SU-DHL-6 (cell line): ENCODE measurements at regions not wholly inside any gene's neighbourhood (a gene's known extent, or its start where the extent isn't known, plus 50 kb on each side); places are given as distances from the start of the nearest gene placed in this dataset.

Experiments used
- H2AFZ ChIP-seq: fragments of 200-600 bp; sonication (generic); 2 replicates; pipeline ENCODE4 v1.6.1; 2014; ENCODE audit warnings: low read depth, mild to moderate bottlenecking, moderate library complexity, mixed read lengths, antibody characterized with exemption, low read length; ENCODE audit not compliant: severe bottlenecking
- H3F3A ChIP-seq: fragments of 200-600 bp; shearing (Covaris generic); 2 replicates; pipeline ENCODE4 v1.6.0; 2016; ENCODE audit warnings: antibody characterized with exemption, mild to moderate bottlenecking; ENCODE audit not compliant: insufficient read depth
- H3K27ac ChIP-seq: fragments of 200-600 bp; sonication (generic); 2 replicates; pipeline ENCODE4 v1.5.1; 2016; ENCODE audit warnings: low read depth, mild to moderate bottlenecking, low read length, moderate library complexity, mixed read lengths
- H3K27me3 ChIP-seq: fragments of 200-600 bp; sonication (generic), shearing (Covaris generic); 2 replicates; pipeline ENCODE4 v1.6.0; 2014; ENCODE audit warnings: mild to moderate bottlenecking, low read length
- H3K36me3 ChIP-seq: fragments of 200-600 bp; sonication (generic); 2 replicates; pipeline ENCODE4 v1.6.1; 2014; ENCODE audit warnings: mild to moderate bottlenecking, low read length, mixed read lengths
- H3K4me2 ChIP-seq: fragments of 300-600, 200-600 bp; shearing (Covaris generic), sonication (generic); 2 replicates; pipeline ENCODE4 v1.6.0; 2014; ENCODE audit warnings: low read length, low read depth, mild to moderate bottlenecking; ENCODE audit not compliant: poor library complexity, severe bottlenecking
- H3K4me3 ChIP-seq: fragments of 200-600 bp; sonication (generic); 2 replicates; pipeline ENCODE4 v1.5.1; 2014; ENCODE audit warnings: antibody characterized with exemption, low read length, mild to moderate bottlenecking, mixed read lengths; ENCODE audit not compliant: insufficient read depth, poor library complexity, severe bottlenecking
- H3K79me2 ChIP-seq: fragments of 200-600 bp; sonication (generic); 2 replicates; pipeline ENCODE4 v1.6.1; 2014; ENCODE audit warnings: mild to moderate bottlenecking, low read length, moderate library complexity; ENCODE audit not compliant: insufficient read depth
- H3K9ac ChIP-seq: fragments of 200-600 bp; sonication (generic); 2 replicates; pipeline ENCODE4 v1.7.0; 2014; ENCODE audit warnings: mild to moderate bottlenecking, low read length
- H3K9me2 ChIP-seq: fragments of 200-600 bp; sonication (generic); replicated peaks from 2 replicates; pipeline ENCODE4 v1.6.1; 2014; ENCODE audit warnings: low read length; ENCODE audit not compliant: insufficient read depth
- H3K9me3 ChIP-seq: fragments of 200-600 bp; sonication (generic); 2 replicates; pipeline ENCODE4 v1.6.1; 2014; ENCODE audit warnings: low read length, mixed read lengths; ENCODE audit not compliant: insufficient read depth
- H4K20me1 ChIP-seq: fragments of 200-600 bp; sonication (generic); 2 replicates; pipeline ENCODE4 v1.6.1; 2014; ENCODE audit warnings: low read depth, mild to moderate bottlenecking, antibody characterized with exemption, low read length, moderate library complexity, mixed read lengths
- CTCF ChIP-seq: fragments of 200-600 bp; sonication (generic); IDR thresholded peaks from one replicate; pipeline ENCODE4 v1.5.1; 2017; ENCODE audit warnings: antibody characterized with exemption, mild to moderate bottlenecking, low read length, moderate library complexity; ENCODE audit not compliant: insufficient read depth, poor library complexity, severe bottlenecking
- EZH2phosphoT487 ChIP-seq: fragments of 200-600 bp; sonication (generic), shearing (Covaris generic); conservative IDR thresholded peaks from 2 replicates; pipeline ENCODE4 v1.6.1; 2018; ENCODE audit warnings: mild to moderate bottlenecking, antibody characterized with exemption, low read length, moderate library complexity, mixed read lengths

- Histone ChIP-seq H3K4me2 (no peak overlapping the region), H4K20me1 (no peaks in the 10 kb centered on the region), H3K9me3 (no peaks in the 10 kb centered on the region), H3K27ac (no peak overlapping the region), H3K9me2 (no peaks in the 10 kb centered on the region), H3F3A (no peaks in the 10 kb centered on the region), H3K36me3 (no peaks in the 10 kb centered on the region), H3K79me2 (no peaks in the 10 kb centered on the region), H3K27me3 (no peaks in the 10 kb centered on the region), H3K9ac (no peak overlapping the region), H2AFZ (no peak overlapping the region), H3K4me3 (no peak overlapping the region)
- no peak for TF ChIP-seq CTCF
- TF ChIP-seq EZH2phosphoT487 = 0 out of 2 replicates have a peak, but pooled peaks have one; percentile 43
Measured at GRCh38 chr6:33856655-33857054, 52.9 kb upstream of the MLN start.

GRCh38 chr6:33856031-33856590 lies 52.3 kb upstream of the MLN start:
- Histone ChIP-seq H3K36me3 (no peaks in the 10 kb centered on the region), H3F3A (no peaks in the 10 kb centered on the region), H3K9ac (no peak overlapping the region), H3K27ac (no peak overlapping the region), H2AFZ (no peak overlapping the region), H3K27me3 (no peaks in the 10 kb centered on the region), H3K4me3 (no peak overlapping the region), H4K20me1 (no peaks in the 10 kb centered on the region), H3K9me2 (no peaks in the 10 kb centered on the region), H3K79me2 (no peaks in the 10 kb centered on the region), H3K9me3 (no peaks in the 10 kb centered on the region), H3K4me2 (no peak overlapping the region)
- TF ChIP-seq EZH2phosphoT487 (no peak), CTCF (no peak)

- Histone ChIP-seq H3K4me2 (no peak overlapping the region), H3K9me2 (no peaks in the 10 kb centered on the region), H3K36me3 (no peaks in the 10 kb centered on the region), H4K20me1 (no peaks in the 10 kb centered on the region), H3K27ac (no peak overlapping the region), H3K9ac (no peak overlapping the region), H3K27me3 (no peaks in the 10 kb centered on the region), H3K79me2 (no peaks in the 10 kb centered on the region), H3K9me3 (no peaks in the 10 kb centered on the region), H3F3A (no peaks in the 10 kb centered on the region), H3K4me3 (no peak overlapping the region), H2AFZ (no peak overlapping the region)
- TF ChIP-seq EZH2phosphoT487 (no peak), CTCF (no peak)
Measured at GRCh38 chr6:33854572-33855030, 50.8 kb upstream of the MLN start.
